ENCODE measurements at regions not wholly inside any gene's neighbourhood (a gene's known extent, or its start where the extent isn't known, plus 50 kb on each side); places are given as distances from the start of the nearest gene placed in this dataset.

DNA sequence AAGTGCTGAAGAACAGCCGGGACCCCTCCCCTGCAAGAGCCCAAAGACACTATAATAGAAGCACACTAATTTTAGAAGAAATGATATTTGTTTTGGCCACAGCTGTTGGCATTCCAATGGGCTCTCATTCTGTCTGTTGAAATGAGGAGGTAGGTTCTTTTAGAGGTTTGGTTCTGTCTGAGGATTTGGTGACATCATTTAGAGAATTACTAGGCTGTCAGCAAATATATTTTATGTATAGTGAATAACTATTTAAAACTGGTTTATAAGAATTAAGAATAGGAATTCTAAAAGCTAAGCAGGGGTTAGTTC is 200.7 kb upstream of the SLC38A2 start:
- intact Hi-C loops (cut with micrococcal nuclease): no loop called here

GRCh38 chr12:46572644-46573346 is 200.2 kb upstream of the SLC38A2 start:
- Mint-ChIP-seq H3K4me1 (ENCODE audit: insufficient read depth, unreplicated experiment) (peaks cover 8% of the 10 kb centered on the region), H3K27me3 (ENCODE audit: insufficient read depth, unreplicated experiment) (no peaks in the 10 kb centered on the region), H3K9me3 (ENCODE audit: unreplicated experiment) (peaks cover 7% of the 10 kb centered on the region), H3K4me3 (ENCODE audit: unreplicated experiment) (no peak overlapping the region), H3K27ac (ENCODE audit: low read depth, unreplicated experiment) (no peak overlapping the region), H3K36me3 (ENCODE audit: insufficient read depth, unreplicated experiment) (peaks cover 5% of the 10 kb centered on the region)
- DNase-seq (ENCODE audit: unreplicated experiment): no peak
- ChIA-PET POLR2A (interaction anchor here (0.7 to 1.4 kb wide), 3 partner anchors 14 to 319 kb away, joined by 3 to 6 read pairs (median 3); no protein-coding TSS in a partner anchor), CTCF (no interaction called here)
- TF ChIP-seq, protein P1, sequence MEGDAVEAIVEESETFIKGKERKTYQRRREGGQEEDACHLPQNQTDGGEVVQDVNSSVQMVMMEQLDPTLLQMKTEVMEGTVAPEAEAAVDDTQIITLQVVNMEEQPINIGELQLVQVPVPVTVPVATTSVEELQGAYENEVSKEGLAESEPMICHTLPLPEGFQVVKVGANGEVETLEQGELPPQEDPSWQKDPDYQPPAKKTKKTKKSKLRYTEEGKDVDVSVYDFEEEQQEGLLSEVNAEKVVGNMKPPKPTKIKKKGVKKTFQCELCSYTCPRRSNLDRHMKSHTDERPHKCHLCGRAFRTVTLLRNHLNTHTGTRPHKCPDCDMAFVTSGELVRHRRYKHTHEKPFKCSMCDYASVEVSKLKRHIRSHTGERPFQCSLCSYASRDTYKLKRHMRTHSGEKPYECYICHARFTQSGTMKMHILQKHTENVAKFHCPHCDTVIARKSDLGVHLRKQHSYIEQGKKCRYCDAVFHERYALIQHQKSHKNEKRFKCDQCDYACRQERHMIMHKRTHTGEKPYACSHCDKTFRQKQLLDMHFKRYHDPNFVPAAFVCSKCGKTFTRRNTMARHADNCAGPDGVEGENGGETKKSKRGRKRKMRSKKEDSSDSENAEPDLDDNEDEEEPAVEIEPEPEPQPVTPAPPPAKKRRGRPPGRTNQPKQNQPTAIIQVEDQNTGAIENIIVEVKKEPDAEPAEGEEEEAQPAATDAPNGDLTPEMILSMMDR (IDR thresholded peaks at IDR 0.05; ENCODE audit: unreplicated experiment): no peak
- intact Hi-C loops (cut with micrococcal nuclease): no loop called here
- BruUV-seq (replicated peaks): no TSS peak

More for the DNA sequence above, 200.7 kb upstream of the SLC38A2 start:
- Mint-ChIP-seq H3K36me3 (ENCODE audit: insufficient read depth, unreplicated experiment) (peaks cover 5% of the 10 kb centered on the region), H3K9me3 (ENCODE audit: unreplicated experiment) (peaks cover 7% of the 10 kb centered on the region), H3K27ac (ENCODE audit: low read depth, unreplicated experiment) (no peak overlapping the region), H3K4me1 (ENCODE audit: insufficient read depth, unreplicated experiment) (peaks cover 8% of the 10 kb centered on the region), H3K27me3 (ENCODE audit: insufficient read depth, unreplicated experiment) (no peaks in the 10 kb centered on the region), H3K4me3 (ENCODE audit: unreplicated experiment) (no peak overlapping the region)
- CTCF ChIA-PET: no interaction called here
- BruUV-seq (replicated peaks): no TSS peak
- POLR2A ChIA-PET: interaction anchor here (1.0 to 1.4 kb wide), 2 partner anchors 15 to 86 kb away, joined by 3 to 6 read pairs; no protein-coding TSS in a partner anchor
- no peak for DNase-seq (ENCODE audit: unreplicated experiment)
- TF ChIP-seq, protein P1 (IDR thresholded peaks at IDR 0.05; ENCODE audit: unreplicated experiment): no peak

DNA sequence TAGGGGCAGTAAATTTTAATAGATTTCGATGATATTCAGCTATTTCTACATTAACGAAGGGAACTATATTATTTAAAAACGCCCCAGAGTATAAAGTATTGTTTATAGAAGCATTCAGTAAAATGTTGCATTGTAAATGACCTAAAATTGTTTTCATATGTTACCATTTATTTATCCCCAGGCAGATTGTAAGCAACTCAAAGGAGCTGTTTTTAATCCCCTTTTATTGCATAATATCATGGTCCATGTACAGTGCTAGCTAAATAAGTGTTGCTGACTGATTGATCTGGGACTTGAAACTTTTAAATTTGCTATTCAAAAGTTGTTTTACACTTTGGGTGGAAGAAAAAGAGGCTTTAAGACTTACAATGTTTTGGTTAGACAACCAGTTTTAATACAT is 199.0 kb upstream of the SLC38A2 start:
- H3K4me1 Mint-ChIP-seq (ENCODE audit: insufficient read depth, unreplicated experiment): no peaks in the 10 kb centered on the region
- no peak for DNase-seq (ENCODE audit: unreplicated experiment)
- intact Hi-C loops (cut with micrococcal nuclease): no loop called here
- TF ChIP-seq, protein P1 (IDR thresholded peaks at IDR 0.05; ENCODE audit: unreplicated experiment): no peak
- peaks cover 14% of the 10 kb centered on the region for H3K9me3 Mint-ChIP-seq (ENCODE audit: unreplicated experiment)
- H3K4me3 Mint-ChIP-seq (ENCODE audit: unreplicated experiment): no peak overlapping the region
- BruUV-seq (replicated peaks): no TSS peak
- H3K27ac Mint-ChIP-seq (ENCODE audit: low read depth, unreplicated experiment): no peak overlapping the region
- ChIA-PET POLR2A (interaction anchor here (0.6 to 1.8 kb wide), 3 partner anchors 23 to 200 kb away, joined by 3 to 5 read pairs (median 3); no protein-coding TSS in a partner anchor), CTCF (interaction anchor here (0.6 kb wide), 2 partner anchors 91 to 371 kb away, joined by 3 read pairs; no protein-coding TSS in a partner anchor)
- H3K36me3 Mint-ChIP-seq (ENCODE audit: insufficient read depth, unreplicated experiment): peaks cover 5% of the 10 kb centered on the region
- no peaks in the 10 kb centered on the region for H3K27me3 Mint-ChIP-seq (ENCODE audit: insufficient read depth, unreplicated experiment)

- Mint-ChIP-seq H3K9me3 (ENCODE audit: unreplicated experiment) (peaks cover 26% of the 10 kb centered on the region), H3K4me1 (ENCODE audit: insufficient read depth, unreplicated experiment) (no peaks in the 10 kb centered on the region), H3K27me3 (ENCODE audit: insufficient read depth, unreplicated experiment) (no peaks in the 10 kb centered on the region), H3K36me3 (ENCODE audit: insufficient read depth, unreplicated experiment) (peaks cover 5% of the 10 kb centered on the region), H3K27ac (ENCODE audit: low read depth, unreplicated experiment) (no peak overlapping the region), H3K4me3 (ENCODE audit: unreplicated experiment) (no peak overlapping the region)
- no TSS peak for BruUV-seq (replicated peaks)
- DNase-seq (ENCODE audit: unreplicated experiment): no peak
- intact Hi-C loops (cut with micrococcal nuclease): no loop called here
- ChIA-PET CTCF (interaction anchor here (0.6 kb wide), 1 partner anchor 364 kb away, joined by 3 read pairs; no protein-coding TSS in a partner anchor), POLR2A (interaction anchor here (0.6 to 0.8 kb wide), 2 partner anchors 11 to 96 kb away, joined by 3 to 4 read pairs; no protein-coding TSS in a partner anchor)
- TF ChIP-seq, protein P1 (IDR thresholded peaks at IDR 0.05; ENCODE audit: unreplicated experiment): no peak
Measured at GRCh38 chr12:46569826-46570439, 197.4 kb upstream of the SLC38A2 start.
